ENCODE measurements at regions not wholly inside any gene's neighbourhood (a gene's known extent, or its start where the extent isn't known, plus 50 kb on each side); places are given as distances from the start of the nearest gene placed in this dataset.
"Not testable (repeated sequence)": the region's sequence is repeated elsewhere in the genome, so short reads cannot be mapped to it uniquely, and the experiment has no call there.

GRCh38 chr4:148561467-148561866 is 119.3 kb upstream of the NR3C2 start:
- H3K4me1 ChIP-seq (ENCODE audit: insufficient read depth, low read length), result no peaks in the 10 kb centered on the region
- no peak overlapping the region for H3K27ac ChIP-seq (ENCODE audit: low read depth, low read length)
- H3K9ac ChIP-seq (ENCODE audit: low read length), result no peak overlapping the region
- H3K27me3 ChIP-seq (ENCODE audit: control insufficient read depth in 1 of 2, insufficient read depth in 2 of 2, low read length in 2 of 2), result no peaks in the 10 kb centered on the region
- H3K9me3 ChIP-seq (ENCODE audit: low read length), result no peaks in the 10 kb centered on the region
- no peak overlapping the region for H3K4me3 ChIP-seq (ENCODE audit: low read depth in 1 of 2, low read length in 2 of 2)
- H3K36me3 ChIP-seq (ENCODE audit: insufficient read depth, low read length), result no peaks in the 10 kb centered on the region

- Histone ChIP-seq H3K4me3 (ENCODE audit: low read depth in 1 of 2, low read length in 2 of 2) (no peak overlapping the region), H3K9me3 (ENCODE audit: low read length) (no peaks in the 10 kb centered on the region), H3K4me1 (ENCODE audit: insufficient read depth, low read length) (no peaks in the 10 kb centered on the region), H3K36me3 (ENCODE audit: insufficient read depth, low read length) (no peaks in the 10 kb centered on the region), H3K27ac (ENCODE audit: low read depth, low read length) (no peak overlapping the region), H3K27me3 (ENCODE audit: control insufficient read depth in 1 of 2, insufficient read depth in 2 of 2, low read length in 2 of 2) (no peaks in the 10 kb centered on the region), H3K9ac (ENCODE audit: low read length) (no peak overlapping the region)
These were observed 115.6 kb upstream of the NR3C2 start for GRCh38 chr4:148557793-148558192.

- Histone ChIP-seq H3K36me3 (ENCODE audit: insufficient read depth, low read length) (no peaks in the 10 kb centered on the region), H3K27me3 (ENCODE audit: control insufficient read depth in 1 of 2, insufficient read depth in 2 of 2, low read length in 2 of 2) (no peaks in the 10 kb centered on the region), H3K4me1 (ENCODE audit: insufficient read depth, low read length) (no peaks in the 10 kb centered on the region), H3K9me3 (ENCODE audit: low read length) (no peaks in the 10 kb centered on the region), H3K9ac (ENCODE audit: low read length) (no peak overlapping the region), H3K4me3 (ENCODE audit: low read depth in 1 of 2, low read length in 2 of 2) (no peak overlapping the region), H3K27ac (ENCODE audit: low read depth, low read length) (no peak overlapping the region)
These were observed 108.6 kb upstream of the NR3C2 start for GRCh38 chr4:148550788-148551187.

- Histone ChIP-seq H3K4me1 (ENCODE audit: insufficient read depth, low read length) (no peaks in the 10 kb centered on the region), H3K4me3 (ENCODE audit: low read depth in 1 of 2, low read length in 2 of 2) (no peak overlapping the region), H3K9ac (ENCODE audit: low read length) (no peak overlapping the region), H3K27me3 (ENCODE audit: control insufficient read depth in 1 of 2, insufficient read depth in 2 of 2, low read length in 2 of 2) (no peaks in the 10 kb centered on the region), H3K27ac (ENCODE audit: low read depth, low read length) (no peak overlapping the region), H3K9me3 (ENCODE audit: low read length) (no peaks in the 10 kb centered on the region), H3K36me3 (ENCODE audit: insufficient read depth, low read length) (no peaks in the 10 kb centered on the region)
These were observed 100.9 kb upstream of the NR3C2 start for GRCh38 chr4:148542922-148543623.

GRCh38 chr4:148540622-148541326 is 98.6 kb upstream of the NR3C2 start:
- Histone ChIP-seq H3K27me3 (ENCODE audit: control insufficient read depth in 1 of 2, insufficient read depth in 2 of 2, low read length in 2 of 2) (no peaks in the 10 kb centered on the region), H3K27ac (ENCODE audit: low read depth, low read length) (no peak overlapping the region), H3K4me3 (ENCODE audit: low read depth in 1 of 2, low read length in 2 of 2) (no peak overlapping the region), H3K9me3 (ENCODE audit: low read length) (no peaks in the 10 kb centered on the region), H3K36me3 (ENCODE audit: insufficient read depth, low read length) (no peaks in the 10 kb centered on the region), H3K4me1 (ENCODE audit: insufficient read depth, low read length) (no peaks in the 10 kb centered on the region), H3K9ac (ENCODE audit: low read length) (no peak overlapping the region)

GRCh38 chr4:148539387-148539786 is 97.2 kb upstream of the NR3C2 start:
- H3K9ac ChIP-seq (ENCODE audit: low read length), result no peak overlapping the region
- H3K27me3 ChIP-seq (ENCODE audit: control insufficient read depth in 1 of 2, insufficient read depth in 2 of 2, low read length in 2 of 2), result no peaks in the 10 kb centered on the region
- no peak overlapping the region for H3K4me3 ChIP-seq (ENCODE audit: low read depth in 1 of 2, low read length in 2 of 2)
- no peaks in the 10 kb centered on the region for H3K9me3 ChIP-seq (ENCODE audit: low read length)
- H3K36me3 ChIP-seq (ENCODE audit: insufficient read depth, low read length), result no peaks in the 10 kb centered on the region
- H3K27ac ChIP-seq (ENCODE audit: low read depth, low read length), result no peak overlapping the region
- H3K4me1 ChIP-seq (ENCODE audit: insufficient read depth, low read length), result no peaks in the 10 kb centered on the region

GRCh38 chr4:148533851-148534250 is 91.6 kb upstream of the NR3C2 start:
- not testable (repeated sequence) for H3K4me3 ChIP-seq (ENCODE audit: low read depth in 1 of 2, low read length in 2 of 2); H3K27ac ChIP-seq (ENCODE audit: low read depth, low read length); H3K36me3 ChIP-seq (ENCODE audit: insufficient read depth, low read length); H3K27me3 ChIP-seq (ENCODE audit: control insufficient read depth in 1 of 2, insufficient read depth in 2 of 2, low read length in 2 of 2); H3K9me3 ChIP-seq (ENCODE audit: low read length); H3K4me1 ChIP-seq (ENCODE audit: insufficient read depth, low read length); H3K9ac ChIP-seq (ENCODE audit: low read length)

GRCh38 chr4:148530114-148530513 is 87.9 kb upstream of the NR3C2 start:
- Histone ChIP-seq H3K9me3 (ENCODE audit: low read length) (no peaks in the 10 kb centered on the region), H3K4me1 (ENCODE audit: insufficient read depth, low read length) (no peaks in the 10 kb centered on the region), H3K9ac (ENCODE audit: low read length) (no peak overlapping the region), H3K27me3 (ENCODE audit: control insufficient read depth in 1 of 2, insufficient read depth in 2 of 2, low read length in 2 of 2) (no peaks in the 10 kb centered on the region), H3K36me3 (ENCODE audit: insufficient read depth, low read length) (no peaks in the 10 kb centered on the region), H3K4me3 (ENCODE audit: low read depth in 1 of 2, low read length in 2 of 2) (no peak overlapping the region), H3K27ac (ENCODE audit: low read depth, low read length) (no peak overlapping the region)

GRCh38 chr4:148527571-148527970 is 85.4 kb upstream of the NR3C2 start:
- Histone ChIP-seq H3K4me1 (ENCODE audit: insufficient read depth, low read length) (no peaks in the 10 kb centered on the region), H3K4me3 (ENCODE audit: low read depth in 1 of 2, low read length in 2 of 2) (no peak overlapping the region), H3K27ac (ENCODE audit: low read depth, low read length) (no peak overlapping the region), H3K9ac (ENCODE audit: low read length) (no peak overlapping the region), H3K9me3 (ENCODE audit: low read length) (no peaks in the 10 kb centered on the region), H3K36me3 (ENCODE audit: insufficient read depth, low read length) (no peaks in the 10 kb centered on the region), H3K27me3 (ENCODE audit: control insufficient read depth in 1 of 2, insufficient read depth in 2 of 2, low read length in 2 of 2) (no peaks in the 10 kb centered on the region)

- H3K9ac ChIP-seq (ENCODE audit: low read length), result no peak overlapping the region
- no peak overlapping the region for H3K27ac ChIP-seq (ENCODE audit: low read depth, low read length)
These were observed 80.8 kb upstream of the NR3C2 start for GRCh38 chr4:148522995-148523394.

GRCh38 chr4:148515248-148515647 is 73.0 kb upstream of the NR3C2 start:
- Histone ChIP-seq H3K27me3 (ENCODE audit: control insufficient read depth in 1 of 2, insufficient read depth in 2 of 2, low read length in 2 of 2) (no peaks in the 10 kb centered on the region), H3K9ac (ENCODE audit: low read length) (no peak overlapping the region), H3K36me3 (ENCODE audit: insufficient read depth, low read length) (no peaks in the 10 kb centered on the region), H3K4me3 (ENCODE audit: low read depth in 1 of 2, low read length in 2 of 2) (no peak overlapping the region), H3K4me1 (ENCODE audit: insufficient read depth, low read length) (no peaks in the 10 kb centered on the region), H3K27ac (ENCODE audit: low read depth, low read length) (no peak overlapping the region), H3K9me3 (ENCODE audit: low read length) (no peaks in the 10 kb centered on the region)

More at GRCh38 chr4:148522995-148523394, 80.8 kb upstream of the NR3C2 start:
- Histone ChIP-seq H3K9me3 (ENCODE audit: low read length) (no peaks in the 10 kb centered on the region), H3K4me1 (ENCODE audit: insufficient read depth, low read length) (no peaks in the 10 kb centered on the region), H3K36me3 (ENCODE audit: insufficient read depth, low read length) (no peaks in the 10 kb centered on the region), H3K4me3 (ENCODE audit: low read depth in 1 of 2, low read length in 2 of 2) (no peak overlapping the region), H3K27me3 (ENCODE audit: control insufficient read depth in 1 of 2, insufficient read depth in 2 of 2, low read length in 2 of 2) (no peaks in the 10 kb centered on the region)

GRCh38 chr4:148514581-148514980 is 72.4 kb upstream of the NR3C2 start:
- Histone ChIP-seq H3K27ac (ENCODE audit: low read depth, low read length) (no peak overlapping the region), H3K27me3 (ENCODE audit: control insufficient read depth in 1 of 2, insufficient read depth in 2 of 2, low read length in 2 of 2) (no peaks in the 10 kb centered on the region)

More at GRCh38 chr4:148514581-148514980, 72.4 kb upstream of the NR3C2 start:
- Histone ChIP-seq H3K9ac (ENCODE audit: low read length) (no peak overlapping the region), H3K9me3 (ENCODE audit: low read length) (no peaks in the 10 kb centered on the region), H3K36me3 (ENCODE audit: insufficient read depth, low read length) (no peaks in the 10 kb centered on the region), H3K4me3 (ENCODE audit: low read depth in 1 of 2, low read length in 2 of 2) (no peak overlapping the region), H3K4me1 (ENCODE audit: insufficient read depth, low read length) (no peaks in the 10 kb centered on the region)

All from muscle layer of colon (tissue), 2 donors.